NCI-H226 (cell line): ENCODE measurements at regions not wholly inside any gene's neighbourhood (a gene's known extent, or its start where the extent isn't known, plus 50 kb on each side); places are given as distances from the start of the nearest gene placed in this dataset.
A peak's percentile ranks its signal among the peaks of the same experiment; 100 is the strongest.
"Not testable (repeated sequence)": the region's sequence is repeated elsewhere in the genome, so short reads cannot be mapped to it uniquely, and the experiment has no call there.

Source experiments
- DNase-seq: peaks from one replicate; pipeline ENCODE4 v3.0.0-alpha.2; 2015

- no peak for DNase-seq
These were observed 510.3 kb upstream of the CCDC196 start for GRCh38 chr14:65975865-65976264.

- DNase-seq = no peak
These were observed 509.3 kb upstream of the CCDC196 start for GRCh38 chr14:65976761-65977404.

- DNase-seq = no peak
These were observed 504.9 kb upstream of the CCDC196 start for GRCh38 chr14:65981192-65981843.

GRCh38 chr14:65986041-65986440, 500.1 kb upstream of the CCDC196 start:
- peak; percentile 48 for DNase-seq

GRCh38 chr14:65989981-65990380, 496.2 kb upstream of the CCDC196 start:
- no peak for DNase-seq

- DNase-seq = no peak
These were observed 495.1 kb upstream of the CCDC196 start for GRCh38 chr14:65991104-65991503.

GRCh38 chr14:65991935-65992334, 494.2 kb upstream of the CCDC196 start:
- DNase-seq = not testable (repeated sequence)

GRCh38 chr14:65993103-65993502, 493.1 kb upstream of the CCDC196 start:
- peak; percentile 38 for DNase-seq

- no peak for DNase-seq
These were observed 492.2 kb upstream of the CCDC196 start for GRCh38 chr14:65993996-65994395.

GRCh38 chr14:65997347-65997746, 488.8 kb upstream of the CCDC196 start:
- DNase-seq = no peak

- no peak for DNase-seq
These were observed 486.3 kb upstream of the CCDC196 start for GRCh38 chr14:65999865-66000264.

- no peak for DNase-seq
These were observed 485.4 kb upstream of the CCDC196 start for GRCh38 chr14:66000766-66001165.

GRCh38 chr14:66001356-66001755, 484.8 kb upstream of the CCDC196 start:
- DNase-seq = no peak

- no peak for DNase-seq
These were observed 483.0 kb upstream of the CCDC196 start for GRCh38 chr14:66003082-66003730.

- no peak for DNase-seq
These were observed 480.2 kb upstream of the CCDC196 start for GRCh38 chr14:66005900-66006434.

GRCh38 chr14:66008631-66009030, 477.5 kb upstream of the CCDC196 start:
- DNase-seq = peak; percentile 59

- peak; percentile 98 for DNase-seq
These were observed 477.1 kb upstream of the CCDC196 start for GRCh38 chr14:66009089-66009488.

- DNase-seq = no peak
These were observed 475.5 kb upstream of the CCDC196 start for GRCh38 chr14:66010695-66011094.

GRCh38 chr14:66011855-66012254, 474.3 kb upstream of the CCDC196 start:
- DNase-seq = no peak

- DNase-seq = not testable (repeated sequence)
These were observed 472.6 kb upstream of the CCDC196 start for GRCh38 chr14:66013607-66014006.

GRCh38 chr14:66015071-66015780, 470.9 kb upstream of the CCDC196 start:
- no peak for DNase-seq

- DNase-seq = no peak
These were observed 468.2 kb upstream of the CCDC196 start for GRCh38 chr14:66017927-66018326.

- no peak for DNase-seq
These were observed 463.6 kb upstream of the CCDC196 start for GRCh38 chr14:66022526-66022925.
